ENCODE measurements at regions not wholly inside any gene's neighbourhood (a gene's known extent, or its start where the extent isn't known, plus 50 kb on each side); places are given as distances from the start of the nearest gene placed in this dataset.

- DNase-seq: no peak
These were observed 300.9 kb upstream of the SYT4 start for GRCh38 chr18:43578211-43578610.

GRCh38 chr18:43578706-43579105, 301.4 kb upstream of the SYT4 start:
- no peak for DNase-seq

GRCh38 chr18:43581936-43582519, 304.7 kb upstream of the SYT4 start:
- DNase-seq: no peak

- peak; percentile 11 for DNase-seq
These were observed 310.4 kb upstream of the SYT4 start for GRCh38 chr18:43587538-43588153.

- DNase-seq: no peak
These were observed 311.5 kb upstream of the SYT4 start for GRCh38 chr18:43588838-43589237.

- DNase-seq: no peak
These were observed 312.4 kb upstream of the SYT4 start for GRCh38 chr18:43589611-43590151.

GRCh38 chr18:43590182-43590903, 313.1 kb upstream of the SYT4 start:
- DNase-seq: no peak

GRCh38 chr18:43592269-43592668, 315.0 kb upstream of the SYT4 start:
- no peak for DNase-seq

GRCh38 chr18:43596105-43596712, 318.9 kb upstream of the SYT4 start:
- DNase-seq: no peak

GRCh38 chr18:43601432-43601831, 324.1 kb upstream of the SYT4 start:
- DNase-seq: no peak

GRCh38 chr18:43605224-43605623, 327.9 kb upstream of the SYT4 start:
- DNase-seq: no peak

- DNase-seq: no peak
These were observed 329.5 kb upstream of the SYT4 start for GRCh38 chr18:43606795-43607194.

- peak; percentile 5 for DNase-seq
These were observed 343.6 kb upstream of the SYT4 start for GRCh38 chr18:43620936-43621335.

- DNase-seq: no peak
These were observed 344.7 kb upstream of the SYT4 start for GRCh38 chr18:43622024-43622423.

GRCh38 chr18:43625582-43625981, 348.3 kb upstream of the SYT4 start:
- no peak for DNase-seq

GRCh38 chr18:43627848-43628530, 350.7 kb upstream of the SYT4 start:
- no peak for DNase-seq

- no peak for DNase-seq
These were observed 357.7 kb upstream of the SYT4 start for GRCh38 chr18:43634994-43635393.

- DNase-seq: no peak
These were observed 358.1 kb upstream of the SYT4 start for GRCh38 chr18:43635397-43635796.

- no peak for DNase-seq
These were observed 365.5 kb upstream of the SYT4 start for GRCh38 chr18:43642727-43643330.

- no peak for DNase-seq
These were observed 370.7 kb upstream of the SYT4 start for GRCh38 chr18:43648002-43648401.

- no peak for DNase-seq
These were observed 372.5 kb upstream of the SYT4 start for GRCh38 chr18:43649649-43650357.

GRCh38 chr18:43650426-43650825, 373.1 kb upstream of the SYT4 start:
- DNase-seq: no peak
